ENCODE measurements at regions not wholly inside any gene's neighbourhood (a gene's known extent, or its start where the extent isn't known, plus 50 kb on each side); places are given as distances from the start of the nearest gene placed in this dataset.
"Not testable (repeated sequence)": the region's sequence is repeated elsewhere in the genome, so short reads cannot be mapped to it uniquely, and the experiment has no call there.

DNA sequence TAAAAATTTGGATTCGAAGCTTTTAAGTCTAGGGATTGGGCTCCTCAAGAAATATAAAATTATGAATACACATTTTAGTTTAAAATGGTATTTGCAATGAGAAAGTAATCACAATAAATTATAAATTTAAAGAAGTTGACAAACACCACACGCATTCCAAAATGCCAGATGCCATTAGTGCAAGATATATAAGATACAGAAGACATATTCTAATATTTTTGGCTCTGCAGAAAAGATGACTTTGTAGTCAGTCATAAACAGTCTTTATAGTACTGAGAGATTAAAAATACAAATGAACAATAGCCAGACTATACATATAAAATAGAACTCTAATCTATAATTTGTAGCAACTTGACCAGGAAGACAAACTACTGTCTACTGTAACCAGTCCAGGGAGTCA is 309.0 kb upstream of the PABPC4L start:
- Histone ChIP-seq H3K4me1 (ENCODE audit: low read depth, poor library complexity, severe bottlenecking) (no peaks in the 10 kb centered on the region), H2AFZ (ENCODE audit: low read depth) (no peak overlapping the region), H3K79me2 (ENCODE audit: insufficient read depth, low read depth) (no peaks in the 10 kb centered on the region), H3K9ac (no peak overlapping the region), H3K4me2 (no peak overlapping the region), H4K20me1 (ENCODE audit: insufficient read depth) (no peaks in the 10 kb centered on the region), H3K27me3 (ENCODE audit: insufficient read depth, low read depth) (no peaks in the 10 kb centered on the region), H3K36me3 (ENCODE audit: insufficient read depth) (no peaks in the 10 kb centered on the region), H3K4me3 (IDR thresholded peaks at IDR 0.05; ENCODE audit: insufficient read depth, low read depth, low read length) (no peak overlapping the region), H3K27ac (no peak overlapping the region)
- TF ChIP-seq, protein P1, sequence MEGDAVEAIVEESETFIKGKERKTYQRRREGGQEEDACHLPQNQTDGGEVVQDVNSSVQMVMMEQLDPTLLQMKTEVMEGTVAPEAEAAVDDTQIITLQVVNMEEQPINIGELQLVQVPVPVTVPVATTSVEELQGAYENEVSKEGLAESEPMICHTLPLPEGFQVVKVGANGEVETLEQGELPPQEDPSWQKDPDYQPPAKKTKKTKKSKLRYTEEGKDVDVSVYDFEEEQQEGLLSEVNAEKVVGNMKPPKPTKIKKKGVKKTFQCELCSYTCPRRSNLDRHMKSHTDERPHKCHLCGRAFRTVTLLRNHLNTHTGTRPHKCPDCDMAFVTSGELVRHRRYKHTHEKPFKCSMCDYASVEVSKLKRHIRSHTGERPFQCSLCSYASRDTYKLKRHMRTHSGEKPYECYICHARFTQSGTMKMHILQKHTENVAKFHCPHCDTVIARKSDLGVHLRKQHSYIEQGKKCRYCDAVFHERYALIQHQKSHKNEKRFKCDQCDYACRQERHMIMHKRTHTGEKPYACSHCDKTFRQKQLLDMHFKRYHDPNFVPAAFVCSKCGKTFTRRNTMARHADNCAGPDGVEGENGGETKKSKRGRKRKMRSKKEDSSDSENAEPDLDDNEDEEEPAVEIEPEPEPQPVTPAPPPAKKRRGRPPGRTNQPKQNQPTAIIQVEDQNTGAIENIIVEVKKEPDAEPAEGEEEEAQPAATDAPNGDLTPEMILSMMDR (conservative IDR thresholded peaks at IDR 0.05; ENCODE audit: low read depth, low read length), result no peak

DNA sequence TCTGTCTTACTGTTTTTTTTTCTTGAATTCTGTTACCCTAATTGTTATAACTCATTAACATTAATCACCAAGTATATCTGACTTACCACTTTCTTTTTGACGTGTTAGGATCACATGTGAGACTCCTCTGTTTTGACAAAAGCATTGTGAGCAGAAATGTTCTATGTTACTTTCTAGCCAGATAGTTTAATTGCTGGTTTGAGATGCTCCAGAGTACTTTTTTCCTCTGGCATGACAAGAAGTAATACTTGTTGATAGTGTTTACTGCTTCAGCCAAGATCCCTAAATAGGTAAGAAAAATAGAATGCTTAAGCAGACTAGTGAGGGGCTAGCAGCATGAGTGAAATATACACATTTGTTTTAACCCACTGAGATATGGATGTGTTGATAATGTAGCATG is 303.9 kb upstream of the PABPC4L start:
- Histone ChIP-seq H3K4me3 (IDR thresholded peaks at IDR 0.05; ENCODE audit: insufficient read depth, low read depth, low read length) (no peak overlapping the region), H3K4me1 (ENCODE audit: low read depth, poor library complexity, severe bottlenecking) (no peaks in the 10 kb centered on the region), H3K36me3 (ENCODE audit: insufficient read depth) (no peaks in the 10 kb centered on the region), H4K20me1 (ENCODE audit: insufficient read depth) (no peaks in the 10 kb centered on the region), H2AFZ (ENCODE audit: low read depth) (no peak overlapping the region), H3K79me2 (ENCODE audit: insufficient read depth, low read depth) (no peaks in the 10 kb centered on the region), H3K27ac (no peak overlapping the region), H3K27me3 (ENCODE audit: insufficient read depth, low read depth) (no peaks in the 10 kb centered on the region), H3K9ac (no peak overlapping the region), H3K4me2 (no peak overlapping the region)
- TF ChIP-seq, protein P1 (conservative IDR thresholded peaks at IDR 0.05; ENCODE audit: low read depth, low read length), result no peak

DNA sequence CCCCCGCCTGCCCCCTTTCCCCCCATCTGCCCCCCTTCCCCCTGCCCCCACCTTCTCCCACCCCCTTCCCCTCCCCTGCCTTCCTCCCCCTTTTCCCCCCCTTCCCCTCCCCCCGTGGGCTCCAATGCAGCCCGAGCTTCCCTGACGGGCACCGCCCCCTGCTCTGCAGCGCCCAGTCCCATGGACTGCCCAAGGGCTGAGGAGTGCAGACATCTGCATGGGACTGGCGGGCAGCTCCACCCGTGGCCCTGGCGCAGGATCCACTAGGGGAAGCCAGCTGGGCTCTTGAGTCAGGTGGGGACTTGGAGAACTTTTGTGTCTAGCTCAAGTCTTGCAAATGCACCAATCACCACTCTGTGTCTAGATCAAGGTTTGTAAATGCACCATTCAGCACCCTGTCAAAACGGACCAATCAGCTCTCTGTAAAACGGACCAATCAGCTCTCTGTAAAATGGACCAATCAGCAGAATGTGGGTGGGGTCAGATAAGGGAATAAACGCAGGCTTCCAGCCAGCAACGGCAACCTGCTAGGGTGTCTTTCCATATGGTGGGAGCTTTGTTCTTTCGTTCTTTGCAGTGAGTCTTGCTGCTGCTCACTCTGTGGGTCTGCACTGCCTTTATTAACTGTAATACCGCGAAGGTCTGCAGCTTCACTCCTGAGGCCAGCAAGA is 300.5 kb upstream of the PABPC4L start:
- Histone ChIP-seq H3K27me3 (ENCODE audit: insufficient read depth, low read depth) (no peaks in the 10 kb centered on the region), H3K9ac (no peak overlapping the region), H3K4me3 (IDR thresholded peaks at IDR 0.05; ENCODE audit: insufficient read depth, low read depth, low read length) (no peak overlapping the region), H4K20me1 (ENCODE audit: insufficient read depth) (no peaks in the 10 kb centered on the region), H3K27ac (no peak overlapping the region), H3K4me1 (ENCODE audit: low read depth, poor library complexity, severe bottlenecking) (no peaks in the 10 kb centered on the region), H3K79me2 (ENCODE audit: insufficient read depth, low read depth) (no peaks in the 10 kb centered on the region), H3K36me3 (ENCODE audit: insufficient read depth) (no peaks in the 10 kb centered on the region), H3K4me2 (no peak overlapping the region), H2AFZ (ENCODE audit: low read depth) (no peak overlapping the region)
- TF ChIP-seq, protein P1 (conservative IDR thresholded peaks at IDR 0.05; ENCODE audit: low read depth, low read length), result no peak

DNA sequence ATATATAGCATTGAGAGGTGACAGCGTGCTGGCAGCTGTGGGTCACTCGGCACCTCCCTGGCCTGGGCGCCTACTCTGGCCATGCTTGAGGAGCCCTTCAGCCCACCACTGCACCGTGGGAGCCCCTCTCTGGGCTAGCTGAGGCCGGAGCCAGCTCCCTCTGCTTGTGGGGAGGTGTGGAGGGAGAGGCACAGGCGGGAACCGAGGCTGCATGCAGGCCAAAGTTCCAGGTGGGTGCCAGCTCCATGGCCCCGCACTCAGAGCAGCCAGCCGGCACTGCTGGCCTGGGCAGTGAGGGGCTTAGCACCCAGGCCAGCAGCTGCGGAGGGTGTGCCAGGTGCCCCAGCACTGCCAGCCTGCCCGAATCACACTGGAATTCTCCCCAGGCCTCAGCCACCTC is 299.9 kb upstream of the PABPC4L start:
- not testable (repeated sequence) for H3K9ac ChIP-seq; H3K4me1 ChIP-seq (ENCODE audit: low read depth, poor library complexity, severe bottlenecking); H3K4me2 ChIP-seq; H3K79me2 ChIP-seq (ENCODE audit: insufficient read depth, low read depth); H2AFZ ChIP-seq (ENCODE audit: low read depth); H3K36me3 ChIP-seq (ENCODE audit: insufficient read depth); H3K27me3 ChIP-seq (ENCODE audit: insufficient read depth, low read depth); H3K4me3 ChIP-seq (IDR thresholded peaks at IDR 0.05; ENCODE audit: insufficient read depth, low read depth, low read length); H4K20me1 ChIP-seq (ENCODE audit: insufficient read depth); H3K27ac ChIP-seq

DNA sequence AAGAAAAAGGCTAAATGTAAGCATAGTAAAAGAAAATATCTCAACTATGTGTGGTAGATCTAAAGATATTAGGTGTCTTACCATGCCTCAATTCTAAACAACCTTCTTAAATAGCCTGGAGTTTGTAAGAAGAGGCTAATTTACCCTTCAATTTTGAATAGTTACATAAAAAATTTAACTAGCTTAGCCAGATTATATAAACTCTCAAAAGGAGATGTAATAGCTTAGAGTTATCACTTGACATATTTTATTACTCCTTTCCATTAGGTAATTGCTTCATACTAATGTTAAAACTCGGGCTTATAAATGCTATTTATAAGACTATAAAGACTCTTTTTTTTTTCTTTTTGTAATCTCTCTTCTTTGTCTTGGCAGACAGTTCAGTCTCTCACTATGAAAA is 297.5 kb upstream of the PABPC4L start:
- no peak overlapping the region for H2AFZ ChIP-seq (ENCODE audit: low read depth)
- no peaks in the 10 kb centered on the region for H3K4me1 ChIP-seq (ENCODE audit: low read depth, poor library complexity, severe bottlenecking)
- H3K27me3 ChIP-seq (ENCODE audit: insufficient read depth, low read depth), result no peaks in the 10 kb centered on the region
- no peak overlapping the region for H3K27ac ChIP-seq
- H3K36me3 ChIP-seq (ENCODE audit: insufficient read depth), result no peaks in the 10 kb centered on the region
- H3K9ac ChIP-seq, result no peak overlapping the region
- no peak overlapping the region for H3K4me3 ChIP-seq (IDR thresholded peaks at IDR 0.05; ENCODE audit: insufficient read depth, low read depth, low read length)
- no peaks in the 10 kb centered on the region for H3K79me2 ChIP-seq (ENCODE audit: insufficient read depth, low read depth)
- no peaks in the 10 kb centered on the region for H4K20me1 ChIP-seq (ENCODE audit: insufficient read depth)
- no peak overlapping the region for H3K4me2 ChIP-seq
- TF ChIP-seq, protein P1 (conservative IDR thresholded peaks at IDR 0.05; ENCODE audit: low read depth, low read length), result no peak
